GM19240 (cell line): ENCODE measurements at regions not wholly inside any gene's neighbourhood (a gene's known extent, or its start where the extent isn't known, plus 50 kb on each side); places are given as distances from the start of the nearest gene placed in this dataset.

ENCODE experiments used
- DNase-seq: peaks from one replicate; pipeline ENCODE4 v3.0.0; 2011; ENCODE audit warnings: low spot score; ENCODE audit not compliant: insufficient read length

DNA sequence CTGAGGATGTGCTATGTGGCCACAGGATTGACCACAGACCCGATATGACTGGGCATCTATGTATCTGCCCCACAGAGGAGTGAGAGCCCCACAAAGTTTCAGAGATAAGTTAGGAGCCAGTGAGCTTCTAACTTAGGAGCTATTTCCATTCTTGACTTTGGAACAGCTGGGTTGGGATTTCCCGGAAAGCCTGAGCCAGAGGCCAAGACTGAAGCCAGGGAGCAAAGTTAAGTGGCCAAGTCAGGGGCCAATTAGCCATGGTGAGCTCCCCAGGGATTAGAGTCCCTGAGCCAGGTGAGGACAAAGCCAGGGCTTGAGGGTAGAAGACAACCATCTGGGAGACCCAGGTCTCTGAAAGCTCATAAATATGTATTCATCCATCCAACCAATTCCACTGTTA is 143.6 kb downstream of the MAFB start:
- no peak for DNase-seq

DNA sequence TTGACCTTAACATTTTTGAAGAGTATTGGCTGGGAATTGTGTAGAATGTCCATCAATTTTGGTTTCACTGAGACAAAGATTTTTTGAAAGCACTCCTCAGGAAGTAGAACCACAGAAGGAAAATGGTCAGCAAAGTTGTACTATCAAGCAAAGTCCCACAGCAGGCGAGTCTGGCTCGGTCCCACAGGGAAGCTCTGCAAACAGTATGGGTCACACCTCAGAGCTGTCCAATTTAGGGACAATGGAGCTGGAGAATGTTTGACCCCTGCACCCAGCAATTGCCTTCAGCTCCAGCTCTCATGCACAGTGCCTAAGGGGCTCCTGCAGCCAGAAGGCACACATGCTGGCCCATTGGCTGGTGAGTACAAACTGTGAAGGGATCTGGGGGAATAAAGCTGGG is 147.0 kb downstream of the MAFB start:
- DNase-seq: no peak

DNA sequence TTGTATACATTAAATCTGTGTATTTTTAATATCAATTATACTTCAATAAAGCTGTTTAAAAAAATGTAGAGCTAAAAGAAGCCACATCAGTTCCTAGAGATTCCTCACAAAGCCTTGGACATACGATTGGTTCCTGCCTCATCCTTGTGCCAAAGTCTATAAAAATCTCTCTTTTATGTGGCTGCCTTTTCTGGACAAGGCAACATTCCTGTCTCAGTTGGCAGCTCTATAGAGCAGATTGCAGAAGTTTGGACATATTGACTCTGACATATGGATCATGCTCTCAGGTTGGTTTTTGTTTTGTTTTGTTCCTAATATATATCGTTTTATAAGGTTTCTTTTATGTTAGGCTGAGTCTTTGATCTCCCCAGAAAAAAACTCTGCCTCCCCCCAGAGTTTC is 148.9 kb downstream of the MAFB start:
- no peak for DNase-seq

DNA sequence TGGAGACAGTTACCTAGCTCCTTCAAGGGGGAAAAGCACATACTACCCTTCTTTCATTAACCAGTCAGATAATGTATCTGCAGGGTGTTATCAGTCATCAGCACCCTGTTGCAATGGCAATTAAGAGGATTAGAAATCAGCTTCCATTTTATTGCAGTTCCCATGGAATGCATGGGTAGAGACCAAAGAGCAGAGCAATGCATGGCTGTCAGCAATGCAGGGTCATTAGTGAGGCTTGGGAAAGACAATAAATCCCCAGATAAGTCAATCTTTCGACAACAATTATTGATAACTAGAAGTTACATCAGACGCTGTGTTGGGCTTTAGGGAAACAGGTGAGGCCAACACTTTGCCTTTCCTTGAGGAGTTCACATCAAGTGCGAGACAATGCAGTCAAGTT is 150.9 kb downstream of the MAFB start:
- DNase-seq: no peak

DNA sequence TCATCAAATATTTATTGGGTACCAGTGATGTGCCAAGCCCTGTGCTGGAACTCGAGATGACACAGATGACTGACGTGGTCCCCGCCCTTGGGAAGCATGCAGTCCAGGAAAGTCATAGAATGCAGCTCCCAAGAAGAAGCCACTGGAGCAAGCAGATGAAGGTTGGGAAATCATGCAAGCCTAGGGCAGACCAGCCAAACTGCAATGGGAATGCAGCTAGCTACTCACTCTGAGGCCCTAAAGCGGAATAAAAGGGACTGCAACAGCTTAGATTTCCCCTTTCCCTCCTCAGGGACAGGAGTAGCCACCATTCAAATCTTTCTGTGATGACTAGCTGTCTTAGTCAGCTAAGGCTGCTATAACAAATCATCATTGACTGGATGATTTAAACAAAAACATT is 152.2 kb downstream of the MAFB start:
- no peak for DNase-seq

DNA sequence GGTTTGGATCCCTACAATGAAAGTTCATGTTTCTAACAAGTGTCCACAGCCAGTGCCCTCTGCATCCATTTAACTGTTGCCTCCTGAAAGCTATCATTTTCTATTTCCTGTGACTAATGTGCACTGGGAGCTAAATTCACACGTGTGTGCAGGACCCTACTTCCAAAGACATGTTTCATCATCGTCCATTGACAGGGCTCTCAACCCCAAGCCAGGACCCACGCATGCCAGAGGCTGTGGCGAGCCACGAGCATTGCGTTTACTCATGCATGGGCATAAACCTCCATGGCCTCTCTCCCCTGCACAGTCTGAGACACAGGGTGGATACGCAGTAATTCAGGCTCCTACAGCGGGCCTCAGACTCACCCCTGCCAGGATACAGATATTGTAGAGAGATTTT is 153.2 kb downstream of the MAFB start:
- no peak for DNase-seq

DNA sequence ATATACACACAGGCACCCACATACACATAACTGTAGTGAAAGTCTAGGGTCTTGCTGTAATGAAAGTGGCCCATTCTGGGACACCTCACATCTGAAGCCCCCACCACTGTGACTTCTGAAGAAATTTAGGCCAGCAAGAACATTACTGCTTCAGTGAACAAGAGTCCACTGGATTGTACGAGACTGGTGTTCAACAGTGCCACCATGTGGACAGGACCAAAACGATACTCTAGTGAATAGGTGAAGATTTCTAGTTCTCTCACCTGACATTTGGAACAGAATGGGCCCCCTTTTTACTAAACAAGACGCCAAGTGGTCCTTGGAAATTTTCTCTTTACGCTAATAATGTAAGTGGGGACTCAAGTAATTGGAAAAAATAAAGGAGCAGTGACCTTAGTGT is 156.9 kb downstream of the MAFB start:
- no peak for DNase-seq

DNA sequence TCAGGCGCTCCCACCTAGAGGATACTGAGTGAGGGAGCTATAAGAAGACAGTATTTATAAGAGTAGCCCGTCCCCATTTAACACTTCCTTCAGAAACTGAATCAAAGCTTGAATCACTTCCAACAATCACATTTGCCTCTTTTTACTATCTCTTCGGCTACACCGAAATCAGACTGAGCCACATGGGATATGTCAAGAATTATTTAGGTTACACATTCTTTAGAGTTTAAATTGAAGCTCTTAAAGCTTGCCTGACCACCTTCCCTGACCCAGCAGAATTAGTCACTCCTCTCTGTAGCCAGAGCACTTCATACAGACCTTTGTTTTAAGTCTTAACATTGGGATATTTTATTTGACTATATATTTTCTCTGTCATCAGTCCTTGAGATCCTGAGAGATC is 163.7 kb downstream of the MAFB start:
- DNase-seq: no peak

DNA sequence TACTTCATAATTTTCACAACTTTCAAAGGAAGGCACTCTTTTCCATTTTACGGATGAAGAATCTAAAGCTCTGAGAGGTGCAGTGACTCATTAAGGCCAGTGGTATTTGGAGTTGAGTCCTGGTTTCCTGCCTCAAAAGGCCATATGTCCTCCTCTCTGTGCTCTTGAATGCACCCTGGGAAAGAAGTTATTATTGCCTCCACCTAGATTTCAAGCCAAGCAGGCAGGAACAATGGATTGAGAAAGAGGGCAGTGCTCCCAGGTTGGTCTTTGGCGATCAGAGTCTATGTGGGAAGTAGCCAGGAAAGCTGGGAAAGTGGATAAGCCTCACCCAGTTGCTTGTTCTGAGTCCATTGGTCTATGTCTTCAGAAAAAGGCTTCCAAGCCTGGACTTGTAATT is 165.0 kb downstream of the MAFB start:
- DNase-seq: no peak

DNA sequence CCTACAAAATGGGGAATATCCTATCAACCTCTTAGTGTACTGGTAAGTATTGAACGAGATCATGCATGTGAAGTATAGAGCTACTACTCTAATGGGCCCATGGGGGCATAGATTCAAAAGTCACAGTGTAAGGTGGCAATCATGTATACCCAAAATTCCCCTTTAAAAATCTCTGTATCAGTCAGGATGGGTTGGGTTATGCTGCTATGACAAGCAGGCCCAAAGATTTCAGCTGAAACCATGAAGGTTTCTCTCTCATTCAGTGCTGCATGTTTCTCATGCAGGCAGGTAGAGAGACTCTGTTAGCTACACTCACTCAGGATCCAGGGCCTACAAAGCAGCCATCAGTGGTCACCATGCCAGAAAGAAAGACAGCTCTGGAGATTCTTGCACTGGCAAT is 166.6 kb downstream of the MAFB start:
- DNase-seq: no peak

DNA sequence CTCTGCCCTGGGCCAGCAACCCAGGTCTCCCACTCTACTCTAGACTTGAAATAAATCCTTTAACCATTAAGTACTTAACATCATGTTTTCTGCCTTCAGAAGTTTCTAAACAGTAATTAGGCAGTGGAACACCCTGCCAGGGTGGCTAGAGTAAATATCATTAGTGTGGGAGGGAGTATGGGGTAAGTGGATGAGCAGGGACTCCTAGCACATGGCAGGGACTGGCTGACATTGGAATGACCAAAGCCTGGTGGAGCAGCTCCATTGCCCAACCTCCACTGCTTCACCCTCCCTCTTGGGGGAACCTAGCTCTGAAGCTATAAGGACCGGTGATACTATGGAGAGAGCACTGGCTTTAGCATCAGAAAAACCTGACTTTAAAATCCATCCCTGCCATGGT is 167.1 kb downstream of the MAFB start:
- no peak for DNase-seq

DNA sequence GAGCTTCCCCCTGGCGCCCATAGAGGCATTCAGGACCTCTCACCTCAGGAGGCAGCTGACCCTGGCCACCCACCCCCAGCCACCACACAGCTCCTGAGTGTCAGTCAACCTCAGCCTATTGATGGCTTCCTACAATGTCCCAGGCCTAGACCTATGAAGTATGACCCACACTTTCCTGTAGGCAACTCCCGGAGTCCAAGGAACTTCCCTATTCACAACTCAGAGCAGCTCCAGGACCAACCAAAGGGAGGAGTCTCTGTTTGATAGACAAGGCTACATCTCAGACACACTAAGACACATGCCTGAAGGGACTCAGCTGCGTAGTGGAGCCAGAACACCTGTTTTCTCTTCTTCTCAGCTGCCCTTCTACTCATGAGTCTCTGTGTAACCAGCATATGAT is 169.1 kb downstream of the MAFB start:
- DNase-seq: no peak

DNA sequence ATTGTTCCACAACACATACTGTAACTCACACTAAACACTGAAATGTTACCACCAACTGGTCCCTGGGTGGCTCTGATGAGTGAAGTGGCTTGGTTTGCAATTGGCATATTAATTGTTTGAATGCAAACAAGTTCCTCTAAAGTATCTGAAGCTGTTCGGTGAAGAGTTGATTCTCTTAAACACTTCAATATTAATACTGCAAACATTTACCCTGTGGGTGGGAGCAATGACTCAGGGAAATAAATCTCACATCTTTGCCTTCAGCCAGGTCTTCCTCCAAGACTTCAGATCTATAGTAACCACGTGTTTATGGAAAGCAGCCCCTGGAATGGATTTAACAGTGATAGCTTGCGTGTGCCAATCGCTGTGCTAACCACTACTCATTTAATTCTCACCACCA is 176.0 kb downstream of the MAFB start:
- no peak for DNase-seq

DNA sequence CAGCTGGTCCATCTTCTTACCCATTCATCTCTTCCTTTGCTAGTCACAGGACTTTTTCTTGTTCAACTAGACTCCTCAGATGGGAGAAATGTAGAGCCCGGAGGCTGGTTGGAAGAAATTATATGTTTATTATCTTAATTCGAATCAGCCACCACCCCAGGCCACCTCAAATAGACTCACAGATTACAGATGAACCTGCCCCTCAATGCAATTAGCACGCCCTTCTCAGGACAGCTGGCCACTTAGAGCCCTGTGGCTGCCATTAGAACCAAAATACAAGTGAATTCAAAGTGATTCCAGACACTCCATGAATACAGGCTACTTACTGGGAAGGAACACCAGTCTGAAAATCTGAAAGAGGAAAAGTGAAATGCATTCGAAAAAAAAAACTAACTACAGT is 176.4 kb downstream of the MAFB start:
- no peak for DNase-seq

DNA sequence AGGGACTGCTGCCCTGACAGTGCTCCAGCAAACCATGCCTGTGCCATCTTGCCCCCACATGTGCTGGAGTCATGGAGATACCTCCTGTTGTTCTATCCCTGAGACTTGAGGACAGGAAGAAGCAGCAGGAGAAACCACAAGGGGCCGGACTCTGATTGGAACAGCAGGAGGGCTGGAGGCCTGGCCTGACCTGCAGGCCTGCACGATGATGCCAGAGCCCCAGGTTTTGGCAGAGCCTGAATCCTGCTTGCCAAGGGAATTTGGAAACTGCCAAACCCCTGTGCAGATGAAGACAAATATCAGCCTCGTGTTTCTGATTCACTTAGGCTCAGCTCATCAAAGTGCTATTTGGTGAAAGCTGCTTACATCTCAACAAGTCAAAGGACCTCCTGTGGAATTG is 177.6 kb downstream of the MAFB start:
- DNase-seq: no peak

DNA sequence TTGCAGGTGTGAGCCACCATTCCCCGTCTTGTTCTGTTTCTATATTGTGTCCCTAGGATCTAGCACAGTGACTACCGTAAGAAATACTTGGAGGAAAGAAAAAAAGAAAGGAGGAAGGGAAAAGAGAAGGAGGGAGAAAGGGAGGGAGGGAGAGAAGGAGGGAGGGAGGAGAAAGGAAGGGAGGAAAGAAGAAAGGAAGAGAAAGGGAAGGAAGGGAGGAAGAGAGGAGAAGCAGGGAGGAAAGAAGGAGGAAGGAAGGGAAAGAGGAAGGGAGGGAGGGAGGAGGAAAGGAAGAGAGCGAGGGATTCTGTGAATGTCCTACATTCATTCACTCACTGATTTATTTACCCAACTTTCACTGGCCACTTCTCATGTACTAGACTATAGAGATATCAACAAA is 178.4 kb downstream of the MAFB start:
- no peak for DNase-seq

DNA sequence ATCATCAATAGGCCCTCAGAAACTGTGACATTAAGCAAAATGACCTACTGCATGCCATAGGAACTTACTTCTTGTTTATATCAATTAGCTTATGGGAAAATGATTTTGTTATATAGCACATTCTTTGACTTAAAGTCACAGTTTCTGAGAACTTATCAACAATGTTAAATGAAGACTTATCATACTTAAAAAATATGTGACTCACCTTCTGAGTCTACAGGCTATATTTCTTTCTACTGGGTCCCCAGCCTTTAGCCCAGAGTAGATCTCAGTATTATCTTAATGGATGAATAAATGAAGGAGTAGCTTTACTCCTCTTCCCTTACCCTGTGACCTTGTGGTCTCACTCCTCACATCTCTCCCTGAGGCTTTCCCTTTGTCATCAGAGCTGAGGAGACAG is 180.2 kb downstream of the MAFB start:
- no peak for DNase-seq

DNA sequence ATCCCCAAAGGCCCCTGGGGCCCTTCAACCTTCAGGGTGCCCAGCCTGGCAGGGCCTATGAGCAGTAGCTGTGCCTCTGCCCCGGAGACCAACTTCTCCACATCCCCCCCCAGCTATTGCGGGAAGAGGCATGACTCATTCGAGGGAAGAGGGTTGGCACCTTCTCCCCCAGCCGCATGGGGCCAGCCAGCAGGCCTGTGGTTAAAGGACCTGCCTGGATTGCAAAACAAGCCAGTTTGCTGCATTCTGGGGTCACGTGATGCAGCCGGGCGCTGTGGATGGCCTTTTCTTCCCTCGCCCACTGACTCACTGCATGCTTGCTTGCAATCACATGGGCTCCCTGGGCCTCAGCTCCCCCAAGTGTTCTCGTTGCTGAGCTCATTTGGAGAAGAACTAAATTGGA is 182.5 kb downstream of the MAFB start:
- DNase-seq: no peak

DNA sequence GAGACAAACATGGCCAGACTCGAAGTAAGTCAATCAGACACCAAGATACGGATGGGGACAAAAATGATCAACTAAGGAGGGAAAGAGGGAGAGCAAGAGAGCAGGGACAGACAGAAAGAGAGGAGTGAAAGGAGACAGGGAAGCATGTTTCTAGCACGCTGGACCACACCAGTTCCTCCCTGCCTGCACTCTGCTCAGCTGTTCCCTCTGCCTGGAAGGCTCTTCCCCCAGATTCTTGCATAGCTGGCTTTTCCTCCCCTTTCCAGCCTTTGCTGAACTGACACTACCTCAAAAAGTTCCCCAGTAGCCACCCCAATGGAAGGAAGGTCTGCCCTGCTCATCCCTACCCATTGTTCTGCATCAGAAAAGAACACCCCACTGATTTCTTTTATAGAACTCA is 185.9 kb downstream of the MAFB start:
- DNase-seq: no peak

DNA sequence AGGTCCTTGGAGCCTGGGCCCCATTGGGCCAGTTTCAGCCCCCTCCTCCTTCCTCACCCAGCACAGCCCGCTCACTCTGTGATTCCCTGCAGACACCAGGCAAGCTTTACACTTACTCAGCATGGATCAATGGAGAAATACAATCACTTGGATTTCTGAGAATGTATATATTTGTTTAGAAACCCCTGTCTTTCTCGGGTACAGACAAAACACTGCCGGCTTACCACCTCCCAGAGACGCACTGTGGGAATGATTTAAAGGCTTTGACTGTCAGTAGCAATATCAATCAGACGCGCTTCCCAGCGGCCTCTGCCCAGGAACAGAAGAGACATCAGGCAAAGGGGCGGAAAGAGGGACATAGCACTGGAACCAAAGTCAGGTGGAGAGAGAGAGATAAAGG is 186.5 kb downstream of the MAFB start:
- no peak for DNase-seq

DNA sequence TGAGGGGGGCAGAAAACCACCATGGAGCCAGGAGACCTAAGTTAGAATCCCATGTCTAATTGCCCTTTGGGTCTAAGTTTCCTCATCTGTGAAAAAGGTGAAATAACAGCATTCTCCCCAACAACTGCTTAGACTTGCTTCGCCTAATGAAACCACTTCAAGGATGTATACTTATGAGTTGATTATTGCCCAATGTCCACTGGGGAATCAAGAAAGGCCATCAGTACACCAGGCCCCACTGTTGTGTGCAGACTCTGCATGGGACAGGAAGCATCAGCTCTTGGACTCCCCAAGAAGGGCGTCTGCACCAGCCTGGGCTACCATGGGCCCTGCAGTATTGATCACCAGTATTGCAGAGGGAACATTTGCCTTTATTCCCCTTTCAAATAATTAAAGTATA is 189.6 kb downstream of the MAFB start:
- no peak for DNase-seq

DNA sequence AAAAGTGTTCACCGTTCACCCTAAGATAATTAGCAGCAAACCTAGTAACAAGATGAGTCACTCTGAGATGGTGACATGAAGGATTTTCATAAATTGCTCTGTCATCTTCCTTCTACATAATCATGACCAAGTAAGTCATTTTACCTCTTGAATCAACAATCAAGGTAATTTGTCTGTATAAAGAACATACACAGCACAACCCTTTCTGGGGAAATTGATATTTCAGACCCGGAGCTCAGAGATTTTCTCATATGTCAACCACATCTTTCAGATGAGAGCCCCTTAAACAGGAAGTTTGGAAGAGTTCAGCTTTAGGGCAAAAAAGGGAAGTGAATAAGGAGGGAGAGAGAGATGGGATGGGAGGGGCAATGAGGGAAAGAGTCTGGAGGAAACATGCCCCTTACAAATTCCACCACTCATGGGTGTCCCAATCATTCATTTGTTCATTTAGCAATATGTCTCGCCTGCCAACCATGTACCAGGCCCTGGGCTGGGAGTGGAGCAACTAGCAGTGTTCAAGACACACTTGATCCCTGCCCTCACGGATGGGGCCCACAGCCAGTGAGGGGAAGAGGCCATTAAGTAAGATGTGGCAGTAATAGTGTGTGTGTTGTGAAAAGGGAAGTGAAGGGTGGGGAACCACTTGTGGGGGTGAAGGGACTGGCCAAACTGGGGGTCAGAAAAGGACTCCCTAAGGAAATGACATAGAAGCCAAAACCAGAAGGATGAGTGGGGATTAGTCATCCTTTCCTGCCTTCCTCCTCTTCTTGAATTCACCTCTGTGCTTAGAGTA is 190.9 kb downstream of the MAFB start:
- DNase-seq: no peak

DNA sequence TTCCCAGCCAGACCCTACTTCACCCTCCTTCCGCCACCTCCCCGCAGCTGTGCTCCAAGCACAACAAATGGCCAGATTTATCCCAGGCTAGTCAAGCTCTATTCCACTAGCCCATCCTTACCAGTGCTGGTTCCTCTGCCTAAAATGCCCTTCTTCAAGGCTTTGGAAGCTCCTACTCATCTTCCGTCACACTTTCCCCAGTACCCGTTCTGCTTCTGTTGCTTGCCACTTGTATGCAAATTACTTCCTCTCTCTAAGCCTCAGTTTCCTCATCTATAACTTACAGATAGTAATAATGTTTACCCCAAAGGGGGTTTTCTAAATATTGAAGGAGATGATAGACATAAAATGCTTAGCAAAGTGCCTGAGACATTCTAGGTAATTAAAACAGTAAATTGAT is 193.1 kb downstream of the MAFB start:
- no peak for DNase-seq

DNA sequence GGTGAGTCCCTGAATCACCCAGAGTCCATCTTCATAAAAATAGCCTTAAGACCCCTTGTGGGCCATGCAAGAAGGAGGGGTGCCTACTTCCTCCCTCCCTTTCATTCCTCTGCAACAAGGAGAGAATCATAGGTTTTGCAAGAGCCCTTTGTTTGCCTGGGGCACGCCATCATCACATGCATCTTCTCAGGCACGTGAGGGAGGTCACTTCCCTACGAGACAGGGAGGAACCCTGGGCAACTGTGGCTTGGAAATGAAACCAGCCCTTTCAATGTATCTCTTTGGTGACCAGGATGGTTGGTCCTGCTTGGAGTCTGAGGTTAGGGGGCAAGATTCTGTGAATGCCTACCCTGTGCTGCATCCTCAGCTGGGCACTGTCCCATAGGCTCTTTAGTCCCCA is 194.8 kb downstream of the MAFB start:
- DNase-seq: no peak
